ENCODE measurements at regions not wholly inside any gene's neighbourhood (a gene's known extent, or its start where the extent isn't known, plus 50 kb on each side); places are given as distances from the start of the nearest gene placed in this dataset.

DNA sequence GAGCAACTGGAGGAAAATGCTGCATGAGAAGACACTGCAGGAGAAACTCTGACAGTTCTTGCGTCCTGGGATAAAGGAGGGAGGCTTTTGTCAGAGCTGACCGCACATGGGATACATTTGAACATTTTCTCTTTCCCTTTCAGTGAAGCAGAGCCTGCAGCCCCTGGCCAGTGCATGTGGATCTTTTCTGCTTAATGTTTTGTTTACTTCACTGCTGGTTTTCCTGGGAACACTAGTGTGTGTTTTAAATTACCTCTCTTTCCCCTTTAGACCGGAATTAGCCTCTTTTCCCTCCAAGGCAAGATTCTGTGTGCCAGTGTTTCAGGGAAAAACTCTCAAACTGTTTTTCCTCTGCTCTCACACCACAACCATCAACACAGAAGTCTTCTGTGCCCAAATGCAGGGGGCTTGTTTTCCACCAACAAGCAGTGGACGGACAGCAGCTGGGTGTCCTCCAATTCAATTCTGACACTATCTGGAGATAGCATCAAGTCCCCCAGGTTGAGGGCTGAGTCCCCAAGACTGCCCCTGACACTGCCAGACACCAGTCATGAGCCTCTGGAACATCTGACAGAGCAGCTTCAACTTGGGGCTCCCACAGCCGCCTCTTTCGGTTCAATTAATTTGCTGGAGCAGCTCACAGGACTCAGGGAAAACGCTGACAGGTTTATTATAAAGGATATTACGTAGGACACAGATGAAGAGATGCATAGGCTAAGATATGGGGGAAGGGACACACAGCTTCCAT, 136.2 kb downstream of the RHOU start:
- TF ChIP-seq, protein P1, sequence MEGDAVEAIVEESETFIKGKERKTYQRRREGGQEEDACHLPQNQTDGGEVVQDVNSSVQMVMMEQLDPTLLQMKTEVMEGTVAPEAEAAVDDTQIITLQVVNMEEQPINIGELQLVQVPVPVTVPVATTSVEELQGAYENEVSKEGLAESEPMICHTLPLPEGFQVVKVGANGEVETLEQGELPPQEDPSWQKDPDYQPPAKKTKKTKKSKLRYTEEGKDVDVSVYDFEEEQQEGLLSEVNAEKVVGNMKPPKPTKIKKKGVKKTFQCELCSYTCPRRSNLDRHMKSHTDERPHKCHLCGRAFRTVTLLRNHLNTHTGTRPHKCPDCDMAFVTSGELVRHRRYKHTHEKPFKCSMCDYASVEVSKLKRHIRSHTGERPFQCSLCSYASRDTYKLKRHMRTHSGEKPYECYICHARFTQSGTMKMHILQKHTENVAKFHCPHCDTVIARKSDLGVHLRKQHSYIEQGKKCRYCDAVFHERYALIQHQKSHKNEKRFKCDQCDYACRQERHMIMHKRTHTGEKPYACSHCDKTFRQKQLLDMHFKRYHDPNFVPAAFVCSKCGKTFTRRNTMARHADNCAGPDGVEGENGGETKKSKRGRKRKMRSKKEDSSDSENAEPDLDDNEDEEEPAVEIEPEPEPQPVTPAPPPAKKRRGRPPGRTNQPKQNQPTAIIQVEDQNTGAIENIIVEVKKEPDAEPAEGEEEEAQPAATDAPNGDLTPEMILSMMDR (IDR thresholded peaks at IDR 0.05) = no peak
- no peak for TF ChIP-seq POLR2A (IDR thresholded peaks at IDR 0.05)

Measured in Peyer's patch (tissue), 4 donors.